GM18867 (cell line): ENCODE measurements at regions not wholly inside any gene's neighbourhood (a gene's known extent, or its start where the extent isn't known, plus 50 kb on each side); places are given as distances from the start of the nearest gene placed in this dataset.
"Not testable (repeated sequence)": the region's sequence is repeated elsewhere in the genome, so short reads cannot be mapped to it uniquely, and the experiment has no call there.

Source experiments
- ATAC-seq: cut with Tn5 transposase; IDR thresholded peaks from one replicate; pipeline ENCODE4 v1.9.1; 2021; ENCODE audit warnings: mild to moderate bottlenecking, moderate library complexity; ENCODE audit not compliant: unreplicated experiment

DNA sequence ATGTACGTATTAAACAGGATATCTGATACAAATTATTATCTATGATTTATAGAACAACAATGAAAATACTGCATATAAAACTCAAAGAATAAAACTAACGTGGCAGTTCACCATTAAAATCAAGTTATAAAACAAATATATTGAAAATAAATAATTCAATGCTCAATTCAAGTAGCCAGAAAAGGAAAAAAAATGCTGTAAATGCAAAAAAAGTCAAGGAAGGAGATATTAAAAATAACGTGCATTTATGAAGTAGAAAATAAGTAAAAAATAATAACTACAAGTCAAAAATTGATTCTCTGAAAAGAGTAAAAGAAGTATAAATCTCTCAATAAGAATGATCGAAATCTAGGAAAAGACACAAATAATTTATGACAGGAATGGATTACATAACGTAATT is 460.5 kb upstream of the CD180 start:
- no peak for ATAC-seq

DNA sequence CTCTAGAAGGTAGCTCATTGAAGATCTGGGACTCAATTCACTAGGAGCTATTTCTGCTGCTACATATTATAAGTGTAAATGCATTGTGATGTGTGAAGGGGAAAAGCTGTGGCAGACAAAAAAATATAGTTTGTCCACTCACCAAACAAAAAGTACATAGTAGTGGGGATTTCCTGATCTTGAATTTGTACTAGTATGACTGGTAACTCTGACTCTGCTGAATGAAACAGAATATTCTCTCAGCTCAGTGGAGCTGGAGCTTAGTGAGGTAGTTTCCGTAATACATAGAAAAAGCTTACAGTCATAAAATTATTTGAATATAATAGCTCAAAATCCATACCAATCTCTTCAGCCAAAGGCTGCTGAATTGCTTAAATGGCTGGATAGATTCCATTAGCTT is 455.6 kb upstream of the CD180 start:
- ATAC-seq = no peak

- ATAC-seq = no peak
Observed at GRCh38 chr5:67651180-67651579, 454.6 kb upstream of the CD180 start.

- no peak for ATAC-seq
Observed at GRCh38 chr5:67648201-67648671, 451.6 kb upstream of the CD180 start.

DNA sequence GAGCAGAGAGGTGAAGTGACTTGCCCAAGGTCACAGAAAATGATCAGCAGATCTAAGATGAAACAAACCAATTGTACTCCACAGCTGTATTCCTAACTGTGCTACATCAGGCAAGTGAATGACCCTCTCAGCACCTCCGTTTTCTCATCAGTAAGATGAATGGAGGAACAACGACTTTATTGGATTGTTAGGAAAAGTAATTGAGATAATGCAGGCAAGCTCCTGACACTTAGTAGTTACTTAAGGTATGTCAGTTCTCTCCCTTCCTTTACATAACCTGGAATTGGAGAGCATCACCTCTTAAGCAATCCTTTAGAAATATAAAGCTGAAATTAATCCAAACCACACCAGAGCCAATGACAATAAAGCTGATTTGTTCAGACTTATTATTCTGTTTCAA is 451.2 kb upstream of the CD180 start:
- ATAC-seq = no peak

GRCh38 chr5:67644221-67644920 is 447.8 kb upstream of the CD180 start:
- ATAC-seq = no peak

DNA sequence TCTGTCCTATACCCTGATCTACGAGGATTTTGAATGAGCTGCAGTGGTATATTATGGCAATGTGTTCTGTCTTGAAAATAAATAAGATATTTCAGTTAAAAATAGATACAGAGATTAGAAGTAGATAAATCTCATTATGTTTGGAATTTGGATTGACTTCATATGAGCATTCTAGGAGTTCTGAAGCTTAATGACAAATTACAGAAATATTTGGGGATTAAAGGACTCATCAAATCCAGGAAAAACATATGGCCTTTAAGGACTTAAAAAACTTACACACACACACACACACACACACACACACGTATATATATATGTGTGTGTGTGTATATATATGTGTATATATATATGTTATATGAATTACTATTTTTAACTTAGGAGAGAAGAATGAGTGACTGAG is 446.9 kb upstream of the CD180 start:
- ATAC-seq = no peak

DNA sequence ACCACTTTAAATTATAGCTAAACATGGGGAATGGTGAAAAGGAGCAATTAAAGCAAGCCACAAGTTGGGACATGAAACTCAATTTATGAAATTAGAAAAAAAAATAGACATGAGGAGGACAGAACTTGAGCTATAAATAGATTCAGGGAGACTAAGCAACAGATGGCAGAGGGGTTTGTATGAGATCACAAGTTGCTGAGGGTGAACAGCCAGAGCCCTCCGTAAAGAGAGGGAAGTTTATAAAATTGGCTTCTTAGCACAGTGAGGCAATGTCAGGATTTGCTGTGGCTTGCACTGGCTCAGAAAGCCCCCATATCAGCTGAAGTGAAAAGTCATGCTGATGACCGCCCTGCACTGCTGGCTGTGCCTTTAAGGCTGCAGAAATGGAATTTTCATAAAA is 443.4 kb upstream of the CD180 start:
- no peak for ATAC-seq

- ATAC-seq = no peak
Observed at GRCh38 chr5:67639313-67639712, 442.7 kb upstream of the CD180 start.

GRCh38 chr5:67636850-67637524 is 440.4 kb upstream of the CD180 start:
- ATAC-seq = no peak

DNA sequence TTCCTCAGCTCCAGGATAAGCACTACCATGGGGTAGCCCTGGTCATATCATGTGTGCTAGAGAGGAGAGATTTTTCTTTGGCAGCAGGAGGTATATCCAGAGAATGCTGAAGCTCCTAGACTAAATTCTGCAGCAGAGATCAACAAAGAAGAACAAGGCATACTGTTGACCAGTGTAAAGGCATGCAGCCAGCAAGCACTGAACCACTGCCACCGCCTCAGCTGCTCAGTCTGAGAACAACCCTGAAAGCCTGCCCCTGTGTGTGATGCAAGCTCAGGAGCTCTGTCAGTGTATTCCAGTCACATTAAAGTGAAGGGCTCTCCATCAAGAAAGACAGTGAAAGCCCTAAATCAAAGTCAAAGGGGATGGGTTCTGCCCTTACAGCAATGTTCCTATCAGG is 439.5 kb upstream of the CD180 start:
- no peak for ATAC-seq

GRCh38 chr5:67627079-67627478 is 430.5 kb upstream of the CD180 start:
- not testable (repeated sequence) for ATAC-seq

GRCh38 chr5:67623078-67623477 is 426.5 kb upstream of the CD180 start:
- no peak for ATAC-seq

DNA sequence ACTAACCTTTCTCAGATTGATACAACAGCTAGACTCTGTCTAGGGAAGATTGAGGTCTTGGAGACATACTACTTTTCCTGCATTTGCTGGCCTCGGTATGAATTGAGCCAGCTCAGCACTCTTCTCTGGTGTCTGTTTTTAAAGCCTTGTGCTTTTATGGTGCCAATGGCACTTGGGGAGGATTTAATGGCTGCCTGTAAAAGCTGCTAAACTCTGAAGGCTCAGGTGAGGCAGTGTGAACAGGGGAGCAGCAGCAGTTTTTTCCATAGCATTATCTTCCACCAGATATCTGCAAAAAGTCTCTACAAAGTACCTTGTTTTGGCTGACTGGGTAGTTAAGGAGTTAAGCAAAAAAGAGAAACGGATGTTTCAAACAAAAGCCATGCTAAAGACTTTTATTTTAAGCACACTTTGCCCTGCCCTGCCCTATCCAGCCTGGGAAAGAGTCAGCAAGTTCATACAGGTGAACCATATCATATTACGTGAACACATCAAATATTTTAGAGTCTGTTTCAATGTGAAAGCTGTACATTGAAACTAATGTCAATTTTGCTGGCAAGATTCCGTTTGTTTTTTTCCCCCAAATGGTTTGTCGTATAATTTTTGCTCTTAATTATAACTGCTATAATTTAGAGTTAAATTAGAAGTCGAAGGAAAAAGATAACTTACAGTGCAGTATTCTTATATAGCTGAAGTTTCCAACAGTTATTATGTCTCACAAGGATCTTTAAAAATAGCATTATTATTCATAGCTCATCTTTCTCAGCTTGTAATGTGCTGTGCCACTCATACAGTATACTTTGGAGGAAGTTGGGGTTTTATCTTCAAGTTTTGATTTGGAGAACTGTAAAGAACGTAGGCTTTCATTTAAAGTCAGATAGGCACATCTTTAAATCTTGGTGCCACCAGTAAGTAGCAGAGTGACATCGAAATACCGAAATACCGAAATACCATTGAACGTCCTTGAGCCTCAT is 424.1 kb upstream of the CD180 start:
- ATAC-seq = no peak

- no peak for ATAC-seq
Observed at GRCh38 chr5:67619636-67620035, 423.0 kb upstream of the CD180 start.

GRCh38 chr5:67619235-67619634 is 422.6 kb upstream of the CD180 start:
- ATAC-seq = no peak

DNA sequence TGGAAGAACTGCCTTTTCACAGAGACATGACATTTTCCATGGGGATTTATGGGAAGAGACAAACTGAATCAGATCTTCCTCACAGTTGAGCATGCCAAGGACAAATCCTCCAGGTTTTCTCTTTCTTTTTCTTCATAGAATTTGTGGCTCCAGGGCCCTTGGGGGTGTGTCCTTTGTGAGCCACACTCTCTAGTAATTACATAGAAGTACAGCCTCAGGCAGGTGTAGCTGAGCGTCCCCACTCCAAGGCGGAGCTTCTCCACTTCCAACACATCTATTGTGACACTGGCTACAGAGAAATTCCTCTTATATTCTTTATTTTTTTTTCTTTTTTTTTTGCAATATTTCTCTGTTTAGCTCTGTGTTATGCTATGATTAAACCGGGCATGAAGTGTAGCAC is 420.5 kb upstream of the CD180 start:
- ATAC-seq = no peak

DNA sequence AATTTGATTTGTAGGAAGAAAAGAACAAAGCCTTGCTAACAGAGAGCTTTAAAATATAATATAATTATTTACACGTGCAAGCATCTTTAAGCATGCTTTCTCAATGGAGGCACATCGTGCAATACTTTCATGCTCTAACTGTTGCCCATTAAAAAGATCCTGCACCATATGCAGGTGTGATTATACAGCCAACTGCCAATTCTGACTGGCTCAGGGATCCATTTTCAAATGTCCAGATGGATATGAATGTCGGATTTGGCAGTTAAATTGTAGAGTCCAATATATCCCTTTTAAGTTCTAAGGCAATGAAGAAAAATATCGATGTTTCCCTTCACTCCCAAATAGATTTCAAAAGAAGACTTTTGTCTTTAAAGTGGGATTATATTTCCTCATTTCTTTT is 416.4 kb upstream of the CD180 start:
- ATAC-seq = no peak

- no peak for ATAC-seq
Observed at GRCh38 chr5:67610186-67610912, 413.8 kb upstream of the CD180 start.

DNA sequence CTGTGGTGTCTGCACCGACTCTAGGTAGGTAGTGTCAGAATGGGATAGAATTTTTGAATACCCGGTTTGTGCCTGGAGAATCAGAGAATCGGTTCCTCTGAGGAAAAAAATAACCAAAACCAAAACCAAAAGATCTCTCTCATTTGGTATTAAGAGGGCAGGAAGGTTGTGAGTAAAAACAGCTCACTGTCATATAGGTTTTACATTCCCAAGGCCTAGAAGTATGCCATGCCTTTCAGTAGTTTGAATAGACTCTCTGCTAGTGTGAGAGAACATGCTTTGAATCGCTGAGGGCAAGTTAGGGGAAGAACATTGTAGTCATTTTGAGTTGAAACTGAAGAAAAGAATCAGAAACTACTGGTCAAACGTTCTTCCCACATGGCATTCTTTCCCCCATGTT is 411.4 kb upstream of the CD180 start:
- ATAC-seq = no peak

- ATAC-seq = no peak
Observed at GRCh38 chr5:67606586-67606947, 410.0 kb upstream of the CD180 start.
